AG09309 (cell line): ENCODE measurements at regions not wholly inside any gene's neighbourhood (a gene's known extent, or its start where the extent isn't known, plus 50 kb on each side); places are given as distances from the start of the nearest gene placed in this dataset.
"Not testable (repeated sequence)": the region's sequence is repeated elsewhere in the genome, so short reads cannot be mapped to it uniquely, and the experiment has no call there.

Experiments used
- DNase-seq: peaks from one replicate; pipeline ENCODE4 v3.0.0-alpha.2; 2010; ENCODE audit warnings: low read depth
- H3K4me3 ChIP-seq: 2 replicates; pipeline ENCODE4 v1.5.1; 2011; ENCODE audit warnings: mild to moderate bottlenecking, low read depth, low read length, moderate library complexity; ENCODE audit not compliant: control insufficient read depth
- TF ChIP-seq, protein P1 (sequence below): IDR thresholded peaks from 2 replicates; pipeline ENCODE4 v1.5.1; 2011; ENCODE audit warnings: mild to moderate bottlenecking, low read depth, low read length, inconsistent platforms; ENCODE audit not compliant: insufficient read depth, control insufficient read depth; ENCODE audit errors: missing control alignments

DNA sequence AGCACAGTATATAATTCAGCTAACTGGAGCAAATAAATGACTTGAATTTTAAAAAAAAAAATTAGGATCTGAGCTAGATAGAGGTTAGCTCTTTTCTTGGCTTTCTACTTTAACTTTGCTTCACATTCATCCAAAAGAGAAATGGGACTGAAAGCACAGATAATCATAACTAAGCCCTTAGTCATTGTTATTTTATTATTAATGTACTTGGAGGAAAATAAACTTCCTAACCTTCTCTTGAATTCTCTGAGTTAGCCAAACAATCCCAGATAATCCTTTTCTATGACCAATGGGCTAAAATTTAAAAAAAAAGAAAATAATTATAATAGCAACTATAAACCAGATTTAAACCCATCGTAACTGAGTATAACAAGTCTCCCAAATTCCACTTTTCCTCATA lies 57.6 kb upstream of the RASA1 start:
- no peak for DNase-seq
- no peak overlapping the region for H3K4me3 ChIP-seq
- TF ChIP-seq, protein P1, sequence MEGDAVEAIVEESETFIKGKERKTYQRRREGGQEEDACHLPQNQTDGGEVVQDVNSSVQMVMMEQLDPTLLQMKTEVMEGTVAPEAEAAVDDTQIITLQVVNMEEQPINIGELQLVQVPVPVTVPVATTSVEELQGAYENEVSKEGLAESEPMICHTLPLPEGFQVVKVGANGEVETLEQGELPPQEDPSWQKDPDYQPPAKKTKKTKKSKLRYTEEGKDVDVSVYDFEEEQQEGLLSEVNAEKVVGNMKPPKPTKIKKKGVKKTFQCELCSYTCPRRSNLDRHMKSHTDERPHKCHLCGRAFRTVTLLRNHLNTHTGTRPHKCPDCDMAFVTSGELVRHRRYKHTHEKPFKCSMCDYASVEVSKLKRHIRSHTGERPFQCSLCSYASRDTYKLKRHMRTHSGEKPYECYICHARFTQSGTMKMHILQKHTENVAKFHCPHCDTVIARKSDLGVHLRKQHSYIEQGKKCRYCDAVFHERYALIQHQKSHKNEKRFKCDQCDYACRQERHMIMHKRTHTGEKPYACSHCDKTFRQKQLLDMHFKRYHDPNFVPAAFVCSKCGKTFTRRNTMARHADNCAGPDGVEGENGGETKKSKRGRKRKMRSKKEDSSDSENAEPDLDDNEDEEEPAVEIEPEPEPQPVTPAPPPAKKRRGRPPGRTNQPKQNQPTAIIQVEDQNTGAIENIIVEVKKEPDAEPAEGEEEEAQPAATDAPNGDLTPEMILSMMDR: no peak

DNA sequence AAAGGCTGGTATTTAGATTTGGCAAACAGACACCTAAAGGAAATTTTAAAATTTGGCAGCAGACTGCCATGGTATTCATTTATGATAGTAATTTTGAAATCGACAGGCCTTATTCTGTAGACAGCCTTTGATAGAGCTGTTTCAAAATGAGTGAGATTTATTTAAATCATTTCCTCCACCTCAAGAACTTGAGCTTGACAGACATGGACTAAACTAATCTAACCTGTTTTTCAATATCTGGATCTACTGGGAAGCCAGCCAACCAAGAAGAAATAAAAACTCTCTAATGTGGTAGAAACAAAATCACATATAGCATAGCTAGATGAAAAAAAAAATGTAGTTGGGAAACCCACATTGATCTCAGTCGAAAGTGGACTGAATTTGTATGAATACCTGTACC lies 56.9 kb upstream of the RASA1 start:
- TF ChIP-seq, protein P1: no peak
- DNase-seq: no peak
- H3K4me3 ChIP-seq: no peak overlapping the region

DNA sequence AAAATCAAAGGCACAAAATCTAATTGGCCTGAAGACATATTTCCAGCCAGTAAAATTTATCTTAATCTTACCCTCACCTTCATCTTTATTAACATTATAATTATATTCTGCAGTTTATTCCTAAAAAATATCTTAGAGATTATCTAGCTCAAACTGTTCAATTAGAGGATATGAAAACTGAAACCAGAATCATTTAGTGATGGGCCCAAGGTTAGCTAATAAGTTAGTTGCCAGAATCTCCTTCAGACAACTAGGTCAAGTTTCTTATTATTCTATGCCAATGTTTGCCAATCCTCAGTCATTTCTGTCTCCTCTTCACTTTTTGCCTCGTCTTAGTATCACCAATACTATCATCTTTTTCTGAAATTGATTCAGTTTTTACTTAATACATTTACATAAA lies 56.0 kb upstream of the RASA1 start:
- TF ChIP-seq, protein P1: no peak

DNA sequence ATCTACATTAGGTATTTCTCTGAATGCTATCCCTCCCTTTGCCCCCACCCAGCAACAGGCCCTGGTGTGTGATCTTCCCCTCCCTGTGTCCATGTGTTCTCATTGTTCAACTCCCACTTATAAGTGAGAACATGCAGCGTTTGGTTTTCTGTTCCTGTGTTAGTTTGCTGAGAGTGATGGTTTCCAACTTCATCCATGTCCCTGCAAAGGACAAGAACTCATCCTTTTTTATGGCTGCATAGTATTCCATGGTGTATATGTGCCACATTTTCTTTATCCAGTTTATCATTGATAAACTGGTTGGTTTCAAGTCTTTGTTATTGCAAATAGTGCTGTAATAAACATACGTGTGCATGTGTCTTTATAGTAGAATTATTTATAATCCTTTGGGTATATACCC lies 55.5 kb upstream of the RASA1 start:
- H3K4me3 ChIP-seq, DNase-seq: not testable (repeated sequence)

More for the DNA sequence above, 56.0 kb upstream of the RASA1 start:
- H3K4me3 ChIP-seq: no peak overlapping the region
- DNase-seq: no peak

DNA sequence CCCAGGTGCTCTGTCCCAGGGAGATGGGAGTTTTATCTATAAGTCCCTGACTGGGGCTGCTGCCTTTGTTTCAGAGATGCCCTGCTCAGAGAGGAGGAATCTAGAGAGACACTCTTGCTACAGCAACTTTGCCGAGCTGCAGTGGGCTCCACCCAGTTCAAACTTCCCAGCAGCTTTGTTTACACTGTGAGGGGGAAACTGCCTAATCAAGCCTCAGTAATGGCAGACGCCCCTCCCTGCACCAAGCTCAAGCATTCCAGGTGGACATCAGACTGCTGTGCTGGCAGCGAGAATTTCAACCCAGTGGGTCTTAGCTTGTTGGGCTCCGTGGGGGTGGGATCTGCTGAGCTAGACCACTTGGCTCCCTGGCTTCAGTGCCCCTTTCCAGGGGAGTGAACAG lies 50.2 kb upstream of the RASA1 start:
- not testable (repeated sequence) for DNase-seq, H3K4me3 ChIP-seq
